NCI-H187 (cell line): ENCODE measurements at regions not wholly inside any gene's neighbourhood (a gene's known extent, or its start where the extent isn't known, plus 50 kb on each side); places are given as distances from the start of the nearest gene placed in this dataset.
"Not testable (repeated sequence)": the region's sequence is repeated elsewhere in the genome, so short reads cannot be mapped to it uniquely, and the experiment has no call there.

ENCODE experiments used
- DNase-seq, 2 experiments: peaks; one replicate each; lab custom pipeline; 2025; lab: John Stamatoyannopoulos, UW

DNA sequence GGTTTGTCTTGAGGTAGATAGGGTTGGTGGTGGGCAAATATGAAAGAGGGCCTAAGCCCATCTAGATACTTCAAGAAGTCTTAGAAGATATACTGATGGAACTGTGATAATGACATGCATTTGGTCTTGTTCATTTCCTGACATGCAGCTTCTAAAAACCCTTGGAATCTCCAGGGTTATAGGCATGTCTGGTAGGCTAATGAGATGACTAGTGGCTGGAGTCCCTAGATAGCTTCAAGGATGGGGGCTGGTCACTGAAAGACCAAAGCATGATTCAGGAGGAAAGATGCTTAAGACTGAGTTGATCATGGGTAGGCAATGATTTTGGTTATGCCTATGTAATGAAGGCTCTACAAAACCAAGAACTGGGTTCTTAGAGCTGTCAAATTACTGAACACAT is 217.9 kb upstream of the MOCS1 start:
- no peak for DNase-seq

DNA sequence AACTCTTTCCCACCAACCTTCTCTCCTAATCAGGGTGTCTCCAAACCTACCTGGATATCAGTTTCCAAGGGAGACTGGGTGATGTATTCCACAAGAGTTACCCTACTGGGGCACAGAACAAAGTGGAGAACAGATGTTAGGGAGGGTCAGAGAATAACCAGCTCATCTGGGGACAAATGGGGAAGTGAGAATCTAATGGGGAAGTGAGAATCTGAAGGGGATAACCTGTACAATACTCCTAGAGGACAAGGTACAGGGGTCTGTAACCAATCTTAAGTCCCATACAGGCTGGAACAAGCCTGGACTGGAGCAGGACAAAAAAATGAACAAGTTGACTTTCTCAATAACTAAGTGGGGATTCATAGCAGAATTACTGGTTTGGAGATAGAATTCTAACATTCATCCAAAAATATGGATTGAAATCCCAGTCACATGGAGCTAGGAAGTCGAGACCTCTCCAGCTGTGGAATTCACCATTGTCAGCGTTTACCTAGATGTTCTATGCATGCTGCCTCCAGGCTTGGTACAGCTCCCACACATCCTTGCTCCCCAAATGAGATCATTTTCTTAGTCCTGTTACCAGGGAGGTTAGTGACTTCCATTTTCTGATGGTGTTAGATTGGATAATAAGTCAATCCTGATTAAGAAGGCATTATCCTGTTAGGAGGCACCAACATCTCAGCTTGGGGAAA is 214.8 kb upstream of the MOCS1 start:
- DNase-seq: no peak

DNA sequence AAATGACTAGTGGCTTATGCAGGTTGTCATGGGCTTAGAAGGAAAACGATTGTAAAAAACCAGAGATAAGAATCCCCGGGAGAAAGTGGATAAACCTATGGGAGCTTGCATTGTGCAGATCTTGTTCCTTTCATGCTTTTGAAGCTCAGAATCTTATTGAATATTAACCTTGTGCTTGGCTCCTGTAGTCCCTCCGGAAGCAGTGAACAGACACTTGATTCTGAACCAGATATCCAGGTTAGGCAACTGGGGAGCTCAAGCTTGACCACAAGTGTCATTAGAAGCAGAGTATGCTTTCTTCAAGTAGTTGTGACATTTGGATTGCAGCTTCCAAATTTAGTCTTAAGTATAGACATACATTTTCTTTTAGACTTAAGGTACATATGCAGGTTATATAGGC is 212.6 kb upstream of the MOCS1 start:
- DNase-seq: no peak

DNA sequence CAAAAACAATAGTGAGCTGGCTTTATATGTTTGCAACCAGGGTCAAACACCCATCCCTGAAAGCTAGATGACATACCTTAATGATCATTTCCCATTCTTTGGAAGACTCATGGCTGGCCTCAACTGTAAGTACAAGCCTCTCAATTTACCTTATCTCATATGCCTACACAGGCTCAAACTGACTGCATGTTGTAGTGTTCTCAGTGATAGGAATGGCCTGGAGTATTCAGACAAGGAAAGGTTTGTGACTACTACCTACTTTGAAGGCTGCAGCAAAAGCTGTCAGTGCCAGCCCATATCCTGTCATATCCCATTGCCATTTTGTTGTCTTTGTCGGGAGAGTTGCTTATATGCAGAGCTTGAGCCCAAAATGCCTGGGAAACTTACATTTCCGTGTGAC is 205.2 kb upstream of the MOCS1 start:
- no peak for DNase-seq

DNA sequence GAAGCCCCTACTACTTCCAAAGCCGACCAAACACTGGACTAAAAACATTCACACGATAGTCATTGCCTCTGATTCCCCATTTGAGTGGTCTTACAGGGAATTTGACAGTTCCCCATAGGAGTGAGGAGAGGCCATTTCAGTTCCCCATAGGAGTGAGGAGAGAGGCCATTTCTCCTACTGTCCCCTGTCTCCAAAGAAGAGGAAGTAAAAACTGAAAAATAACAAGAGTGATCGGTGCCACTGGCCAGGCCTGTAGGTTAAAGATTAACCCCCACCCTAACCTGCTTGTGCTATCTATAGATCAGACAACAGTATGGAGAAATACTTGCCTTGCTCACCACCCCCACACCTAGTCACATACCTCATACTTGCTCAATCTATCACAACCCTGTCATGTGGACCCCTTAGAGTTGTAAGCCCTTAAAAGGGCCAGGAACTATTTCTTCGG is 204.0 kb upstream of the MOCS1 start:
- DNase-seq: no peak

DNA sequence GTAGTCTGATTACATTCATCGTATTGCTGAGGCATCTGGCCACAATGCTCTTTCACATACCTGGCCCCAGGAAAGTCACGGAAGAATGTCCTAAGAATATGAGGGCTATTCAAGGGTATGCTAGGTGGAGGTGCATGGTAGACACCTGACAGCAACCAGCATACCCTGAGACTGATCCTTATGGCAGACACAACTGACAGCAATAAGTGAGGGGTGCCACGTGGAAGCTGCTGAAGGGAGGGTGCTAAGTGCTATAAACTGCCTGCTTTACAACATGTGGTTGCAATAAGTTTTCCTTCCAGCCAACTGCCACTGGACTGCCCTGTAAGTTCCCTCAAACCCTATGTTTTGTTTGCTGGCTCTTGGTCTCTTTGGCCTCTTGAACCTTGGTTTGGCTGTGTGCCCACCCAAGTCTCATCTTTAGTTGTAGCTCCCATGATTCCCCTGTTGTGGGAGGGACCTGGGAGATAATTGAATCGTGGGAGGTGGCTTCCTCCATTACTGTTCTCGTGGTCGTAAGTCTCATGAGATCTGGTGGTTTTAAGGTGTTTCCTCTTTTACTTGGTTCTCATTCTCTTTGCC is 201.3 kb upstream of the MOCS1 start:
- DNase-seq: no peak

DNA sequence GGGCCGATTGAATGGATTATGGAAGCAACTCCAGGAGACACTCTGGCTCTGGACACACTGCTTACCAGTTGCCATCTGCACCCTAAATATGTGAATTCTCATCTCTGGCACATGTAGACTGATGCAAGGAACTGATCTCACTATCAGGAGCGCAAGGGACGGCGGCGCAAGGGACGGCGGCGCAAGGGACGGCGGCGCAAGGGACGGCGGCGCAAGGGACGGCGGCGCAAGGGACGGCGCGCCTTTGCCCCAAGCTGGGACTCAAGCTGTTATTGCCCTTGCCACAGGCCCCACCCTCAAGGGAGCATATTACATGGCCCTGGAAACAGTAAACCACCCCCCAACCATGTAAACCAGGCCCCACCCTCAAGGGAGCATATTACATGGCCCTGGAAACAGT is 199.7 kb upstream of the MOCS1 start:
- not testable (repeated sequence) for DNase-seq

DNA sequence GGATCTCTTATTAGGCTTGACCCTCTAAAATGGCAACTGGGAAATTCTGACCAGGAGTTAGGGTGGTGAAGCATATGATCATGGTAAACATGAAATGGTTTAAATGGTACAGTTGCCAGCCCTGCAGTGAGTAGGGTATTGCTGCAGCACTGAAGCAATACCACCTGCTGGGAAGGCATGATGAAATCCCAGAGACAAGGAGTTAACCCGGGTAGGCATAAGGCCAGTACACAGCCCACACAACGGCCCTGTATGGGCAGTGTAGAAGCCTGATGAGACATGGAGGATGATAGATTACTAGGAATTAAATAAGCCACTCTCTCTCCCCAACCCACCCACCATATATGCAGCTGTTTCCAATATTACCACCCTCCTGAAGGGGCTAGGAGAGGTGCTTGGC is 197.4 kb upstream of the MOCS1 start:
- DNase-seq: no peak

DNA sequence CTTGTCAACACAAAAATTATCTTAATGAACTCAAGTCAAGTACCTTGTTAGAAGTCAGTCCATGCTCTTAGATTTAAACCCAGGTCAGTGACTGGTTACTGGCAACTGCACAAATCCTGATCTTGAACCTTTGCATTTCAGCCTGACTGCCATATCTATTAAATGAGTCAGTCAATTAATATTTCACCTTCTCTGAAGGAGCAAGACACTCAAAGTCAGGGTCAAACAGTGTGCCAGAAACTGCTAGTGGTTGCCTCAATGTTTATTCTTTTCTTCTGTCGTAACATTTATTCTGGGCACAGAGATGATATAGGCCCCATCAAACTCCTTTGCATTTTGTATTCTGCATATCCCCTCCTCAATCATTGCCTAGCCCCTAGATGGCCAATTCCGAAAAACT is 193.9 kb upstream of the MOCS1 start:
- DNase-seq: no peak

DNA sequence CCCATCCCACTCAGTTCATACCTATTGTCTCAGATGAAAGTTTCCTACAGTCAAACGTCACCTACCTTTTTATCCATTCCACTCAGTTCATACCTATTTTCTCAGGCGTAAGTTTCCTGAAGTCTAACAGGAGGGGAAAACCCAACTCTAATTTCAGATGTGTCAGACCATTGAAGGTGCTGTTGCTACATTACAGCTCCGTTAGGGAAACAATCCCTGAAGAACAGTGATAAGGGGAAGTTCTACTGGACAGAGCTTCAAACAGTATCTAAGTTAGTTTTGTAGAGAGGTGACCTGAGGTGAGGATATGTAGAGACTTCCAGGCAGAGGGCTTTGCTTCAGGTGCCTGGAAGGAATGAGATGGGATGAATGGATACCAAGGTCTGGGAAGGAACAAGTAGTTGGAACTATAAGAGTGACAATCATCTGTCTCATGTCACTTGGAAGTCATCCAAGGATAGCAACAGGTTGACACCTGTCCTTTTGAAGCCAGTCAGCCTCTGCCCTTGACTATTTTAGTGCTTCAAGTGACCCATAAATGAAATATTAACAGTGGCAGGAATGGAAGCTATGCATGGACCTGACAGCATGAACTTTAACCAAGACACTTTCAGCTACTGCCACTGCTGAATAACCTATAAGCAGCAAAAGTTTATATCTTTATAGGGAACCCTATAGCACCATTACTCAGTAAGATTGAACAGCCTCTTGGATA is 191.6 kb upstream of the MOCS1 start:
- DNase-seq: no peak

DNA sequence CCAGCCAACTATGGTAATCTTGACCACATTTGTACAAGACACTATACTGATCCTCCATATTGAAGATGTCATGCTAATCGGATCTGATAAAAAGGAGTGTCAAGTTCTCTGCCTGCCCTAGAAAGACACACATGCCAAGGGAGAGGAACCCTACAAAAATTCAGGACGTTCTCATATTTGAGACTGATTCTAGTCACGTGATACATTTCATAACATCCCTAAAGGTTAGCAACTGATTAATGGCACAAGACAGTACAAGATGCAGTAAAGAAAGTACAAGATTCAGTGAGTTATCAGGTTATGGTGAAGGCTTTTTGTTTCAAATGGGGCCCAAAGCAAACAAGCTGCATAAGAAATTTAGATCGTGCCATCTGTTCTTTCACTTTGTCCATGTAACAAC is 190.7 kb upstream of the MOCS1 start:
- no peak for DNase-seq

DNA sequence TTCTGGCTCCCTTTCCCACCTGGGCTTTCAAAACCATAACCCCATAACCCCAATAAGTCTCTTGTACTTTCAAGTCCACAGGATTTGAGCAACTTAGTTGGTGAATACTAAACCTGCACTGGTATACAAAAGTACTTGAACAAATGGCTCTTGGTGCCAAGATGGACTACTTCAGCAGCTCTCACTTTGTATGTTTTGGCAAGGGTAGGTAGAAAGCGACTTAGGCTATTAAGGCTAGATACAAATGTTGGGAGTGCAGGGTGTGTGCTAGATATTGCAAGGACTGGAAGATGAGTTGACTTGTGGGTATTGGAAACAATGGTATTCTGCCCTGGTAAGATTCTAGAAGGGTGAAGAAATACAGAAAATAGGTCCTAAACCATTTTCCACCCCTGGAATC is 182.6 kb upstream of the MOCS1 start:
- no peak for DNase-seq

DNA sequence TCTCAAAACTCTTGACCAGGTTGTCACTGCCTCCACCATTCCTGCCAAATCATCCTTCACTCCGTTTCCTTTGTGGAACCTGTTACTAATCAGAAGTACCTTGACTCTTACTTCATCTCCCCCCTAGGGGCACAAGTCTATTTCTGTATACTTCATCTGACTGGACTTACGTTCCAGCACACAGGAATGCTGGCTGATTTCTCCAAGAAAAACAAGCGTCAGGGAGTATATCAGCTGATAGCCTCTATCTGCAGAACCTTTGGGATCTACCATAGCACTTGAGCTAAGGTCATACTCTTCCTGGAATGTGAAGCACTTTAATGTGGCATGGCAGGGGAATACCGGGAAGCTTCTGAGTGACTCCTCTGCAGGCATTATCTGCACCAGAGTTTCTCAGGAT is 178.1 kb upstream of the MOCS1 start:
- no peak for DNase-seq

DNA sequence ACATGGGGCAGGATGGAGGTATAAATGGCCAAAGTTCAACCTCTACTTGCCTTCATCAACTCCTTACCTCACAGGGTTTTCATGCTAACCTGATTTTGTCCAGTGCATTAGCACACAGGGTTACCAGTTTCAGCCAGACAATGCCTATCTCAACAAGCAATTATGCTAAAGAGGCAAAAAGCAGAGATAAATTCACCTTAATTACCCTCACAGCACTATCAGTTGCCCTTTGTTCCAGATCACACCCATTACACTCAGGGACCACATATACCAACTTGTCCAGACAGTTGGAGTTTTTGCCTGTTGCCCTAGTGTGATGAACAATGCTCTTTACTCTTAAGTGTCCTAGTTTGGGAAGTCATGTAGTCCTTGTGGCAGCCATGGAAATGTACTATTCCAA is 174.5 kb upstream of the MOCS1 start:
- DNase-seq: no peak

DNA sequence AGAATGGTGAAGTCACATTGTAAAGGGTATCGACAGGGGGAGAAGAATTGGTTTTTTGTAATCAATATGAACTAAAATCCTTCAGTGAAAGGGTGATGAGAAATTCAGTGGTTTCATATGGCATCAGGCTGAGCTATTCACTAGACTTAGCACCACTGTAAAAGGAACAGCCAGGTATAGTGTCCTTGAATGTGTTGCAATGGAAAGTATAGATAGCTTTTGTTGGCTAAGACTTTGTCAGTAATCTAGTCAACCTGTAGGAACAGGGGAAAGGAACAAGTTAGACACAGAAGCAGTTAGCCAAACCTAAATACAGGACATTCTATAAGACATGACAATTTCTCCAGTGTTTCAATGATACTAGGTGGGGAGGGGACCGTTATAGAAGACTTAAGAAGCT is 172.6 kb upstream of the MOCS1 start:
- DNase-seq: no peak

DNA sequence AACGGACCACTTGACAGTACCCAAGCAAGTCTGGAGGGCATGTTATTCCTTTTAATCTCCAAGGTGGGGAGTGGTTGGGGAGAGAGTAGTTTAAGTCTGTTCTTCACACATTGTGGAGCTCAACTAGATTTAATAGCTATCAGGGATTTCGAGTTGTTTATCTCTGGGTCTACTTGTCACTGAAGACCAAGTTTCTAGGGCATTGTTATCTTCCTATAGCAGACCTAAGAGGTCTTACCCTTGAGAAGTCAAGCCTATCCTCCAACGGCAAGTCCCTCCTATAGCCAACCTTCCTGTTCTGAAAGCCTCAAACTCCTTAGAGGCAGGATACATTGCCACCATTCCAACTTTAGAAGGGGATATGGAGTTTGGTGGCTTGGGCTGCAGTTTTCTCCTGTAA is 164.5 kb upstream of the MOCS1 start:
- no peak for DNase-seq

DNA sequence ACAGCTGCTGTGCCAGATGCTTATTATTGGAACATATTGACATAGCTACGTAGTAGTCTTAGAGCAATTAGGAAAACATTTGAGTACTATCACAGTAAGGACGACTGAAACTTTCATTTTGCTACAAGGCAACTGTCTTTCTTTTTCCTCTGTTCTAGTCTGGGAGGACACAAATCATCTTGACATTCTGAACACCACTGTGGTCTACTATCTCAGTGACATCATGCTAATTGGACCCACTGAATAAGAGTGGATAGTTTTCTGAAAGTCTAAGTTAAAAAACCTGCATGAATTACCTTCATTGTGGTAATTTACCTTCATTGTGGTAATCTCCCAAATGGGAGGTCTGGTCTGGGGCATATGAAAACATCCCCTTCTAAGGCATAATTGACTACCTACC is 163.3 kb upstream of the MOCS1 start:
- no peak for DNase-seq

DNA sequence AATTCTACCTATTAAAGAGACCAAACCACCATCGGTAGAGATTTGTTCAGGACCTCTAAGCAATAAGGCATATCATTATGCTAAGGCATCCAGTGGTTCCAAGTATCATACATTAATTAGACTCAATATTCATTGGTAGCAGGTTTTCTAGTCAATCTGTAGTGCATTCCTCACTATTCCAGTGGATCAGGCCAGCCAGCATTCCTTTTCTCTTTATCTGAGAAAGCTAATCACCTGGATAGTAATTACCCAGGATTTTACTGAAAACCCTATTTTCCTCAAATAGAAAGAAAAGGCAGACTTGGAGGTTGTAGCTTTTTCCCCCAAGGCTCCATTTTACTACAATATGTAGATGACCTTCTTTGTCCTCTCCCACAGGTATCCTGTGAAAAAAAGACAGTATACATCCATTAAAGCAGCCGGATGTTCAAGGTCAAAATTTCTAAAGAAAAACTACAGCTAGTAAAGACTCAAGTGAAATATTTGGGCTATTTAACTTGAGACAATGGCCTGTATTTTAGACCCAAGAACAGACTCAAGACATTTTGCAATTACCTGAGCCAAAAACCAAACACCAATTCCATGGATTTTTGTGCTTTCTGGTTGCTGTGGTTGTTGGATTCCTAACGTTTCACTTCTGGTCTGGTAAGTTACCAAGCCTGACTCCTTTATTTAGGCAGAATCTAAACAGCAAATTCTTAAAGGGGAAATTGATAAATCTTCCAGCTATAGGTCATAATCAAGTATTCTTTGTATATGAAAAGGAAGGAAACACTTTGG is 149.1 kb upstream of the MOCS1 start:
- no peak for DNase-seq

DNA sequence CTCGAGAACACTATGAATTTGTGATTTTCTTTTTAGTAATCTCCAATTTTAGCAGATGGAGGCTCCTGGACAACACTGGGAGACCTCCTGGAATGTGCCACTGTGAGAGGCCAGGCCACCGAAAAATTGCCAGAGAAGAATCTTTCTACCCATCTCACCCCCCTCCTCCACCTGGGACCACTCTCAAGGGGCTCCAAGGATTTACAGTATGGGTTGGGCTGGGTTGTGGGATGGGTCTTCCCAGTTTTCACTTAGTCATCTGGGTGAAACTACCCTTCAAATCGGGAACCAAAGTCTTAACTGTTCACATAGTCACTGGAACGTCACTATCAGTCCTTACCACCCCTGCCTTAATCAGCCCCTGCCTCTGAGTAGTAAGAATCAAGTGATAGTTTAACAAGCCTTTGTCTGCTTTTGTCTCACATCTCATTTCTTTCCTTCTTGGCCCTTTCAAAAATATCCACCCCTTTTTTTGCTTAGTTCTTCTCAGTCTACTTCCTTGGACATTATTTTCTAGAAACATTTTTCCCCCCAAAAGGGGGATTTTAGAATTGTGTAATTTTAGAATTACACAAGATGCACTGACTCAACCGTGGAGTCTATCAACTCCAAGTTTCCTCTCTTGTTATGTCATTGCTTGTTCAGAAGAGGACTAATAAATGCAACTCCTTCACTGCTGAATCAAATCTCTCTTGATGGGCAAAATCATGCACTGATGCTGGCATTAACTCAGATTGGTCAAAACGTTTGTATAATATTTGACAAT is 148.2 kb upstream of the MOCS1 start:
- DNase-seq: no peak

DNA sequence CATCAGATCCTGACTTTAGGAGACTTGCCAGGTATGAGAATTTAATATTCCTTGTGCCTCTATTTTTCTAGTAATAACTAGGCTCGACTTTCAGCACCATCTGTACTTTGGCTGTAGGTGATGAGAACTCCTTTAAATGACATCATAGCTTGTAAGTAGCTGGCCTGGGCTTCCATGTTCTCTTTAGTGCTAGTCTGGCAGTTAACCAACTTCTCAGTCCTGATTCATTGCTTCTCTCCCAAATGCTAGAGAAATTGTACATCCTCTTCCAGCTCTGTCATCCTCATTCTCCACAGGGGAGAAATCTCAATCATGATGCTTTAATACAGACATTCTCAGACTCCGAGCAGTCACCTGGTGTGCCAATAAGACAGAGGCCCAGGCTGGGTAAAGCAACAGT is 143.5 kb upstream of the MOCS1 start:
- no peak for DNase-seq

DNA sequence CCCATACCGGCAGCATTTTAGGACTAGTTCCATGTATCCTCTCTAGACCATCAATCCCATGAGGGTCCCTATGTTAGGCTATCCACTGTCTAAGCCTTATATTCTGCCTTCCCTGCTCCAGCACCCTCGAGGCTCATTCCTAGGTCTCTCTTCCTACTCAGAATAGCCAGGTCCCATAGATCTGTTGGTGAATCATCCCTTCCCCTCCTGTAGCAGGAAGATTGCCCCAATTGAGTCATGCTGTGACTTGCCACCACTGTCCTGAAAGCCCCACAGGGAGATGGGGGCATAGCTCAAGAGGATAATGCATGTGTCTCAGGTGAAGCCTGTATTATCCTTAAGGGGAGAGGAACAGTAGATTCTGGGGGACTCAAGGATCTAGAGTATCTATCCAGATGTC is 143.1 kb upstream of the MOCS1 start:
- no peak for DNase-seq

DNA sequence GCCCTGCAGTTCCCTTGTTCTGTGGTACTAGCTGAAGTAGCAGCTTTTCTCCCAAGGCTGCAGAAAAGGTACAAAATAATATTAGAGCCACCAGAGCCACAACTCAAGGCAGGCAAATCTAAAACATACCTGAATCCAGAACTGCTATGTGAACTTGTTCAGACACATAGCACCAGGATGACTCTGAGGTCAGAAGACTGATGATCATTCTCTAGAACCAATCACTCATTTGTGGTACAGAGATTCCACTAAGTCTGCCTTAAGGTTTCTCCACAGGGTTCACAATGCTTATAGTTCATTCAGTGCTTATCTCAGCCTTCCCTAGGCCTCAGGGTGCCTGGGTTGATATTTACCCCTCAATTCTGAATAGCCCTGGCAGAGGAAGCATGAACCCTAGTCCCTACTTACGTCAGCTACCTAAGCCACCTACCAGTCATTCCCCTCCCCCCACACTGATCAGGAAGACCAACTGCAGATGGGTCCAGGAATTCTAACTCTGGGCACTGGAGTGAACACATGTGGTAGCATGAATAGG is 140.9 kb upstream of the MOCS1 start:
- DNase-seq: no peak
